ENCODE measurements at regions not wholly inside any gene's neighbourhood (a gene's known extent, or its start where the extent isn't known, plus 50 kb on each side); places are given as distances from the start of the nearest gene placed in this dataset.

DNA sequence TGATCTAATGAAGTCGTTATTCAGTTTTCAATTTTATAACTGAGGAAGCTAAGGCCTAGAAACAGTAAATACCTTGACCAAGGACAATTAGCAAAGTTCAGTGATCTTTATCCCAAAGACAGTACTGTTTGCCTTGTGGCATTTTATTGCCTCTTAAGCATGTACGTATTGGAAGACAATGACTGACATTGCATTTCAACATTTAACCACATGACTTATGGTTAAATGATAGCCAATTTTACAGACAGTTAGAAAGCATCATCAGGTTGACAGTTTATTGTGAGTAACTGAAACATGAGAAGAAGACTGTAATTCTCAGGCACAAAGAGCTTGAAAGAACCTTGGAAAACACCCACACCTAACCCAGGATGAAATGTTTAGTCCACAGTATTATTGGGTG lies 390.8 kb upstream of the ZNF385D start:
- Histone ChIP-seq H3K36me3 (ENCODE audit: insufficient read depth, low read length) (no peaks in the 10 kb centered on the region), H3K4me3 (ENCODE audit: low read depth in 1 of 2, low read length in 2 of 2) (no peak overlapping the region), H3K79me2 (ENCODE audit: insufficient read depth, low read length) (no peaks in the 10 kb centered on the region), H3K4me1 (ENCODE audit: insufficient read depth, low read length) (no peaks in the 10 kb centered on the region), H3K4me2 (ENCODE audit: insufficient read depth, low read length) (no peak overlapping the region), H2AFZ (ENCODE audit: low read depth, low read length) (no peak overlapping the region), H3K9ac (ENCODE audit: low read depth, low read length) (no peak overlapping the region), H3K27ac (ENCODE audit: low read length) (no peak overlapping the region), H4K20me1 (ENCODE audit: insufficient read depth, low read length) (no peaks in the 10 kb centered on the region), H3K9me3 (ENCODE audit: insufficient read depth, low read length, severe bottlenecking) (no peaks in the 10 kb centered on the region), H3K27me3 (ENCODE audit: insufficient read depth, low read length, poor library complexity) (no peaks in the 10 kb centered on the region)
- no peak for DNase-seq
- TF ChIP-seq, protein P1, sequence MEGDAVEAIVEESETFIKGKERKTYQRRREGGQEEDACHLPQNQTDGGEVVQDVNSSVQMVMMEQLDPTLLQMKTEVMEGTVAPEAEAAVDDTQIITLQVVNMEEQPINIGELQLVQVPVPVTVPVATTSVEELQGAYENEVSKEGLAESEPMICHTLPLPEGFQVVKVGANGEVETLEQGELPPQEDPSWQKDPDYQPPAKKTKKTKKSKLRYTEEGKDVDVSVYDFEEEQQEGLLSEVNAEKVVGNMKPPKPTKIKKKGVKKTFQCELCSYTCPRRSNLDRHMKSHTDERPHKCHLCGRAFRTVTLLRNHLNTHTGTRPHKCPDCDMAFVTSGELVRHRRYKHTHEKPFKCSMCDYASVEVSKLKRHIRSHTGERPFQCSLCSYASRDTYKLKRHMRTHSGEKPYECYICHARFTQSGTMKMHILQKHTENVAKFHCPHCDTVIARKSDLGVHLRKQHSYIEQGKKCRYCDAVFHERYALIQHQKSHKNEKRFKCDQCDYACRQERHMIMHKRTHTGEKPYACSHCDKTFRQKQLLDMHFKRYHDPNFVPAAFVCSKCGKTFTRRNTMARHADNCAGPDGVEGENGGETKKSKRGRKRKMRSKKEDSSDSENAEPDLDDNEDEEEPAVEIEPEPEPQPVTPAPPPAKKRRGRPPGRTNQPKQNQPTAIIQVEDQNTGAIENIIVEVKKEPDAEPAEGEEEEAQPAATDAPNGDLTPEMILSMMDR (IDR thresholded peaks at IDR 0.05; ENCODE audit: borderline replicate concordance, extremely low read depth, low read length, poor library complexity, severe bottlenecking): no peak
- no peak for TF ChIP-seq EZH2 (IDR thresholded peaks at IDR 0.05; ENCODE audit: borderline replicate concordance, low read depth, low read length, severe bottlenecking)
- ATAC-seq (ENCODE audit: insufficient read depth, low read depth): no peak

DNA sequence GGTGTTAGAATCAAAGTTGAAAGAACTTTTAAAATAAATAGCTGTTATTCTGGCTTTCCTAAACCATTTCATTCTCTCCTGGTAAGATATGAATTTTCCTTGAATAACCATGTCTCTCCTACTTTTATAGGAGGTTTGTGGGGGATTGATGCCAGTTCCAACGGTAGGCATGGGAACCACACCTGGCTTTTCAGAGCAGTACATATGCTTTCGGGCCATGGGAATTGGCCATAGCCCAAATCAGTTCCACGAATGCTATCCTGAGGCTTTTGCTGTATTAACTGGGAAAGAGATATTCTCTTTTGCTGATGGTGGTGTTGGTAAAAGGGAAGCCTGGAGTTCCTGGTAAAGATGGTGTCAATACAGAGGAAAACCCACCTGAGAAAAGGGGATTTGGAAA lies 396.2 kb upstream of the ZNF385D start:
- no peaks in the 10 kb centered on the region for H3K9me3 ChIP-seq (ENCODE audit: insufficient read depth, low read length, severe bottlenecking)
- no peak overlapping the region for H3K9ac ChIP-seq (ENCODE audit: low read depth, low read length)
- H2AFZ ChIP-seq (ENCODE audit: low read depth, low read length): no peak overlapping the region
- DNase-seq: no peak
- no peaks in the 10 kb centered on the region for H3K4me1 ChIP-seq (ENCODE audit: insufficient read depth, low read length)
- no peak overlapping the region for H3K4me3 ChIP-seq (ENCODE audit: low read depth in 1 of 2, low read length in 2 of 2)
- H3K79me2 ChIP-seq (ENCODE audit: insufficient read depth, low read length): no peaks in the 10 kb centered on the region
- ATAC-seq (ENCODE audit: insufficient read depth, low read depth): no peak
- no peaks in the 10 kb centered on the region for H3K27me3 ChIP-seq (ENCODE audit: insufficient read depth, low read length, poor library complexity)
- no peak overlapping the region for H3K27ac ChIP-seq (ENCODE audit: low read length)
- no peaks in the 10 kb centered on the region for H4K20me1 ChIP-seq (ENCODE audit: insufficient read depth, low read length)
- H3K4me2 ChIP-seq (ENCODE audit: insufficient read depth, low read length): no peak overlapping the region
- TF ChIP-seq, protein P1 (IDR thresholded peaks at IDR 0.05; ENCODE audit: borderline replicate concordance, extremely low read depth, low read length, poor library complexity, severe bottlenecking): no peak
- no peak for TF ChIP-seq EZH2 (IDR thresholded peaks at IDR 0.05; ENCODE audit: borderline replicate concordance, low read depth, low read length, severe bottlenecking)
- H3K36me3 ChIP-seq (ENCODE audit: insufficient read depth, low read length): no peaks in the 10 kb centered on the region

DNA sequence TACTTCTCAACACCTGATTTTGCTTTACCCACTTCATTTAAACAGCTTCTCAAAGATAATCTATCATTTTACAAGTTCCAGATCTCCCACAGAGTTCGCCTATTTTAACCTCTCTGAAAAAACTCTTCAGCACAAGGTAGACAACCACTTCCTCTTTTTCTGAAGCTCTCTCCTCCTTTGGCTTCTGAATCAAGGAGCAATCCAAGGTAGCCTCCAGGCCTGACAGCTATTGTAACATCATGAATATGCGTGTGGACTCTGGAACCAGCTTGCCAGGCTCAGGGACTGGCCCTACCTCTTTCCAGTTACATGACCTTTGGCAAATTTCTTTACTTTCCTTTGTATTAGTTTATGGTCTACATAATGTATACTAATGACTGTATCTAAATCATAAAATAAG lies 405.9 kb upstream of the ZNF385D start:
- H3K36me3 ChIP-seq (ENCODE audit: insufficient read depth, low read length): no peaks in the 10 kb centered on the region
- no peak for DNase-seq
- TF ChIP-seq, protein P1 (IDR thresholded peaks at IDR 0.05; ENCODE audit: borderline replicate concordance, extremely low read depth, low read length, poor library complexity, severe bottlenecking): no peak
- no peak for TF ChIP-seq EZH2 (IDR thresholded peaks at IDR 0.05; ENCODE audit: borderline replicate concordance, low read depth, low read length, severe bottlenecking)
- H3K4me2 ChIP-seq (ENCODE audit: insufficient read depth, low read length): no peak overlapping the region
- H4K20me1 ChIP-seq (ENCODE audit: insufficient read depth, low read length): no peaks in the 10 kb centered on the region
- no peak overlapping the region for H3K9ac ChIP-seq (ENCODE audit: low read depth, low read length)
- no peaks in the 10 kb centered on the region for H3K79me2 ChIP-seq (ENCODE audit: insufficient read depth, low read length)
- ATAC-seq (ENCODE audit: insufficient read depth, low read depth): no peak
- no peak overlapping the region for H2AFZ ChIP-seq (ENCODE audit: low read depth, low read length)
- H3K4me1 ChIP-seq (ENCODE audit: insufficient read depth, low read length): no peaks in the 10 kb centered on the region
- H3K27ac ChIP-seq (ENCODE audit: low read length): no peak overlapping the region
- no peak overlapping the region for H3K4me3 ChIP-seq (ENCODE audit: low read depth in 1 of 2, low read length in 2 of 2)
- no peaks in the 10 kb centered on the region for H3K9me3 ChIP-seq (ENCODE audit: insufficient read depth, low read length, severe bottlenecking)
- H3K27me3 ChIP-seq (ENCODE audit: insufficient read depth, low read length, poor library complexity): no peaks in the 10 kb centered on the region

DNA sequence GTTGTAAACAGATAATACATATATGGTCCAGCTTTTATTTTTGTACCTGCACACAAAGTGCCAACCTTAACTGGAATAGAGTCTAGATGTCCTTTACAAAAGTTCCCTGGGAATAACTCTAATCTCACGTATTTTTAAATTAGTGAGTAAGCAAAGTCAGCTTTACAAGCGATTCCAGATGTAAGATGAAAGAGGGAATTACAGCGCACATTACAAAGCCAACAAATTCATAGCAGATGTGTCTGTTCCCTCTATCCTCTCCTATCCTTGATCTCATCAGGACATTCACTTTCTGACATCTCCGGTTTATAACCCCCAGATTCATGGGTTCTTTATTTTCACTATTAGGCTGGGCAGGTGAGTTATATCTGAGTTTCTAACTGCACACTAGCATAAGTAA lies 406.8 kb upstream of the ZNF385D start:
- ATAC-seq (ENCODE audit: insufficient read depth, low read depth): no peak
- no peak overlapping the region for H3K4me3 ChIP-seq (ENCODE audit: low read depth in 1 of 2, low read length in 2 of 2)
- H3K27me3 ChIP-seq (ENCODE audit: insufficient read depth, low read length, poor library complexity): no peaks in the 10 kb centered on the region
- H3K9ac ChIP-seq (ENCODE audit: low read depth, low read length): no peak overlapping the region
- no peak for DNase-seq
- no peak overlapping the region for H3K4me2 ChIP-seq (ENCODE audit: insufficient read depth, low read length)
- no peak overlapping the region for H2AFZ ChIP-seq (ENCODE audit: low read depth, low read length)
- no peaks in the 10 kb centered on the region for H3K9me3 ChIP-seq (ENCODE audit: insufficient read depth, low read length, severe bottlenecking)
- H4K20me1 ChIP-seq (ENCODE audit: insufficient read depth, low read length): no peaks in the 10 kb centered on the region
- no peaks in the 10 kb centered on the region for H3K79me2 ChIP-seq (ENCODE audit: insufficient read depth, low read length)
- no peak overlapping the region for H3K27ac ChIP-seq (ENCODE audit: low read length)
- TF ChIP-seq, protein P1 (IDR thresholded peaks at IDR 0.05; ENCODE audit: borderline replicate concordance, extremely low read depth, low read length, poor library complexity, severe bottlenecking): no peak
- no peak for TF ChIP-seq EZH2 (IDR thresholded peaks at IDR 0.05; ENCODE audit: borderline replicate concordance, low read depth, low read length, severe bottlenecking)
- H3K4me1 ChIP-seq (ENCODE audit: insufficient read depth, low read length): no peaks in the 10 kb centered on the region
- H3K36me3 ChIP-seq (ENCODE audit: insufficient read depth, low read length): no peaks in the 10 kb centered on the region

All from DND-41 (cell line).